ENCODE measurements at regions not wholly inside any gene's neighbourhood (a gene's known extent, or its start where the extent isn't known, plus 50 kb on each side); places are given as distances from the start of the nearest gene placed in this dataset.
"Not testable (repeated sequence)": the region's sequence is repeated elsewhere in the genome, so short reads cannot be mapped to it uniquely, and the experiment has no call there.

- DNase-seq: no peak
Observed at GRCh38 chr1:95793893-95794292, 559.9 kb downstream of the RWDD3 start.

GRCh38 chr1:95797761-95798160, 563.8 kb downstream of the RWDD3 start:
- DNase-seq: not testable (repeated sequence)

GRCh38 chr1:95806171-95806570, 572.2 kb downstream of the RWDD3 start:
- no peak for DNase-seq

DNA sequence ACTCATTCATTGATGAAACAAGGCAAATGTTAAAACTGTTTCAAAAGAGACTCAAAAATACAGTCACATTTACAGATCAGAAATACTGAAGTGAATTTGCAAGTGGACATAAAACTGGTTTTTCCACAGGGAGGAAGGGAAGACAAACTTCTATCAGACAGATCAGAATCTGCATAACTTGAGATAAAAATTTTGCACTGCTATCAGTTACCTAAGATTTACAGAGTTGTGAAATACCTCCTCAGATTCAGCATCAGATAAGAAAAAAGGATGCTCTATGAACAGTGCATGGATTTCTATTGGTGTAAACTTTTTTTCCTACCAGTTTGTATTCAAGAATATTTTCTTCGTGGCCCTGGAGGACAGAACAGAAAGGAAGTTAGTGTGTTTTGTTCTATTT, 575.4 kb downstream of the RWDD3 start:
- DNase-seq: no peak

DNA sequence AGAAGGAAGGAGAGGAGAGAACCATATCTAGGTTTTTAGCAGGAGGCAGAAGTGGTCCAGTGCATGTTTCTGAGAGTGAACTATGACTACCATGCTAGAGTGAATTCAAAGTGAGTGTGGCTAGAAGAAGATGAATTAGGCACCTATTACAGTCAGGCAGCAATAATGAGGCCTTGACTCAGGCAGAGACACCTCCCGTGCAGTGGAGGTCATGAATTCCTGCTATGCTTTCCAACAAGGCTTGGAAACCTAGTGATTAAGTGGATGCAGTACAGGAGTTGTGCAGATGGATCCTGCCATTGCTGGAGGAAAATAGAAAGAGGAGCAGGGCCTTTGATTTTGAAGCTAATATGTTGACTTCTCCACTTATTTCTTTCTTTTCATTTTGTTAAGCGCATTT, 581.5 kb downstream of the RWDD3 start:
- no peak for DNase-seq

GRCh38 chr1:95829556-95829955, 595.5 kb downstream of the RWDD3 start:
- DNase-seq: no peak

- no peak for DNase-seq
Observed at GRCh38 chr1:95832370-95832769, 598.4 kb downstream of the RWDD3 start.

DNA sequence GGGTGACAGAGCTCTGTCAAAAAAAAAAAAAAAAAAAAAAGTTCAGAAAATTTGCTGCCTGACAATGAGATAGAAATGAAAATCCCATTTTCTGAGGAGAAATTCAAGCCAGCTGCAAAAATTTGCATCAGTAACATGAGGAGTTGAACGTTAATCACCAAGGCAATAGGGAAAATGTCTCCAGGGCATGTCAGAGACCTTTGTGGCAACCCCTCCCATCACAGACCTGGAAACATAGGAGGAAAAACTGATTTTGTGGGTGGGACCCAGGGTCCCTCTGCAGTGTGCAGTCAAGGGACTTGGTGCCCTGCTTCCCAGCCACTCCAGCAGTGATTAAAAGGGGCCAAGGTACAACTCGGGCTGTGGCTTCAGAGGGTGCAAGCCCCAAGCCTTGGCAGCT, 615.4 kb downstream of the RWDD3 start:
- no peak for DNase-seq

- DNase-seq: no peak
Observed at GRCh38 chr1:95850165-95850649, 616.2 kb downstream of the RWDD3 start.

GRCh38 chr1:95850763-95851162, 616.8 kb downstream of the RWDD3 start:
- DNase-seq: no peak

GRCh38 chr1:95852483-95853070, 618.6 kb downstream of the RWDD3 start:
- DNase-seq: no peak

GRCh38 chr1:95854457-95854856, 620.4 kb downstream of the RWDD3 start:
- no peak for DNase-seq

DNA sequence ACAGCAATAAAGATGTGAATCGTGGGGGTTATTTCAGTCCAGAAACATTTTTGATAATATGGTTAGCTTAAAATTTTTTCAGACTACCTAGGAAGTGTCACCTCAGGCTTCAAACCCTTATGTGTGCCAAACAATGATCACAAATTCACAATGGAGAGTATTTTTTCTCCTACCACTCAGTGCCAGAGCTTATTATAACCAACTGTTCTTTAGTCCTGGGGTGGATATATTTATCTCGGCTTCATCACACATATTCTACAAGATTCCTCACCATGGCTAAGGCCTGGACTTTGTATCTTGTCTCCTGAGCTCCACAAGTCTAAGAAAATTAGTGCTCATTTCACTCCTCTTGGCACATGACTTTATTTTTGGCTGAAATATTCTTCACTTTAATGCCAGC, 629.1 kb downstream of the RWDD3 start:
- no peak for DNase-seq

DNA sequence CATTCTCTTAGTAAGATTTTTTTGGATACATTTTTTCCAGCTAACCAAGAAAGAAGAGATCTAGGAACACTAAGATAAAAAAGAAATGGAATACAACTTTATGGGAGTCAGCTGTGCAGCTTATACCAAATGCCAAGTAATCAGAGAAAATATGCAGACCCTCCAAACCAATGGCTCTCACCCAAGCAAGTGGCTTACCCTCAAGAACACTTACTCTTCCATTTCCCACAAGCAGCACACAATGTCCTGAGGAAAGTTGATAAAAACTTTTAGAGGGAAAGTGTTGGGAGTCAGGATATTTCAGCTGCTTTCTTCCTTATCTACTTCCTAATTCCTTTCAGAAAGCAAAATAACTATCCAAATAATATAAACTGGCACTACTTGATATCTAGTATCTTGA, 631.8 kb downstream of the RWDD3 start:
- DNase-seq: no peak

DNA sequence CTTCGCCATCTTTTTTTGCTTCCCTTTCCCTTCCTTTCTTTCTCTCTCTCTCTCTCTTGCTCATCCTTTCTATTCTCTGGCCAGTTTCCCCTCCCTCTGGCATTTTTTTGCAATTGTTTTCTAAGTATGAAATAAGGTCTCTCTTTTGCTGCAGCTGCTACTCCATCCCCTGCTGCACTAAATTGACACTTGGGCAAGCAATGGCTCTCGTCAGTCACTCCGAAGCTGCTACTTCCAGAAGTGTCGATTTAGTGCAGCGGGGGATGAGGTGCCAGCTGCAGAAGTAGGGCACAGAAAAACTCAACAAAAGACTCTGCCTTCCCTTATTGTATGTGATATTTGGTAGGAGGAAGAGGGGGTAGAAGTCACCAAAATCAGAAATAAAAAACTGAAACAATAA, 642.3 kb downstream of the RWDD3 start:
- DNase-seq: no peak

DNA sequence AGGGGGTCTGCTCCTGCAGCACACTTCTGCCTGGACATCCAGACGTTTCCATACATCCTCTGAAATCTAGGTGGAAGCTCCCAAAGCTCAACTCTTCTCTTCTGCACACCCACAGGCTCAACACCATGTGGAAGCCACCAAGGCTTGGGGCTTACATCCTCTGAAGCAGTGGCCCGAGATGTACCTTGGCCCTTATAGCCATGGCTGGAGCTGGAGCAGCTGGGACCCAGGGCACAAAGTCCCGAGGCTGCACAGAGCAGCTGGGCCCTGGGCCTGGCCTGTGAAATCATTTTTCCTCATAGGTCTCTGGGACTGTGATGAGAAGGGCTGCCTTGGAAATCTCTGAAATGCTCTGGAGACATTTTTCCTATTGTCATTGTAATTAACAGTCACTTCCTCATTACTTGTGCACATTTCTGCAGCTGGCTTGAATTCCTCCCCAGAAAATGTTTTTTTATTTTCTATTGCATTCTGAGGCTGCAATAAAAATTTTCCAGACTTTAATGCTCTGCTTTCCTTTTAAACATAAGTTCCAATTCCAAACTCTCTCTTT, 645.6 kb downstream of the RWDD3 start:
- DNase-seq: no peak

DNA sequence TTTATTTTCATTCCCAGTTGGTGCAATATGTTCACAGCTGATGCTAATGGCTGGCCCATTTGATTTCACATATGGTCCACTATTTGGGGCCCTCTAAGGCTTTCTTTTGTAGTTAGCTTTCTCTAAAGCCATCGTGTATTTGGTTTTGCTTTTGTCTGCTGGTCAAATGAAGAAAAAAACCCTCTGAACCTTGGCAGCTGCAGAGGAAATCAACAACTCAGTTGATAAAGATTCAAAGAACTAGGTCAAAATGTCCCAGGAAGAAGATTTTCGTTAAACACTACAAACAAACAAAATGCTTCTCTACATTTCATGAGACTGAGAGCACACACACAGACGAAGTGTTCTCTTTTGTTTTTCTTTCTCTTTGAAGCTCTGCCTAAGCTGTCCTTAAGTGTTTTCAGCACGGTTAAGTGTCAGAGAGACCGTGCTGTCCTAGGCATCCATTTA, 655.0 kb downstream of the RWDD3 start:
- DNase-seq: no peak

- no peak for DNase-seq
Observed at GRCh38 chr1:95889400-95889799, 655.4 kb downstream of the RWDD3 start.

GRCh38 chr1:95893921-95894320, 659.9 kb downstream of the RWDD3 start:
- no peak for DNase-seq

DNA sequence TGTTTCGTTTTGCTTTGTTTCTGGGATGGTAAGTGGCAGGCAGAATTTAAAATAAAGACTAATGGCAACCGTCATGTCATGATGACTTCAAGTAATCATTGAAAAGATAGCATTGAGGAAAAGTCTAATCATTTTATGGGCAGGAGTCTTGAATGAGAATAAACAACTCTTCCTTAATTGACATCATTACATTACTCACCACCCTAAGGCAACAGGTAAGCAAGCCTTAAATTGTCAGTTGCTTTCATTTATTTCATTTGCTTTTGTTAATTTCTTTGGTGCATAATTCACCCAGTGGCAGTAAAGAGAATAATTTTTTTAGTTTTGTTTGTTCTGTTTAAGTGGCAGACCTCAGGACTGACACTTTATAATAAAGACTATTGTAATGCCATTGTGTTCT, 669.0 kb downstream of the RWDD3 start:
- DNase-seq: no peak

DNA sequence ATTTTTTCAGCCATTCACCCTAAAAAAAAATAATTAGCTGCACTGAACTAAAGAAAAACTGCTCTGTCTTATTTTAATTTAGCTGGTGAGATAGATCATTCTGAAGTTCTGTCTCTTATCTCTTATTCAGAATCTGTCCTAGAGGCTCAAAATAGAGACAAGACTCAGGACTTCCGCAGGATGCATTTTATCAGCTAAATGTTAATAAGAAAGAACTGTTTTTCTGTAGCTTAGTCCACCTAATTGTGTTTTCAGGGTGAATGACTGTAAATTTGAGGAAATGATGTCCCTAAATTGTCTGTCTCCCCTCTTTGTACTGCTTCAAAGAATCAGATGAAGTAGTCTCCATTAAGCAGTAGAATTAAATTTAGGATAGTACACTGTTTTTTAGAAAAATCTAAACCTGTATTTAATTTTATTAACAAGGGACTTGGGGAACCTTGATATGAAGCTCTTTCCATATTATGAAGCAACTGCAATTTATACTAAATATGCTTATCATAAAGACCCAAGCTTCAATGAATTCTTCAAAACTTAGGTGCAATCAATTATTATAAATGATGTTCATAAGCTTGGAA, 671.9 kb downstream of the RWDD3 start:
- DNase-seq: no peak

GRCh38 chr1:95911739-95912138, 677.7 kb downstream of the RWDD3 start:
- not testable (repeated sequence) for DNase-seq

DNA sequence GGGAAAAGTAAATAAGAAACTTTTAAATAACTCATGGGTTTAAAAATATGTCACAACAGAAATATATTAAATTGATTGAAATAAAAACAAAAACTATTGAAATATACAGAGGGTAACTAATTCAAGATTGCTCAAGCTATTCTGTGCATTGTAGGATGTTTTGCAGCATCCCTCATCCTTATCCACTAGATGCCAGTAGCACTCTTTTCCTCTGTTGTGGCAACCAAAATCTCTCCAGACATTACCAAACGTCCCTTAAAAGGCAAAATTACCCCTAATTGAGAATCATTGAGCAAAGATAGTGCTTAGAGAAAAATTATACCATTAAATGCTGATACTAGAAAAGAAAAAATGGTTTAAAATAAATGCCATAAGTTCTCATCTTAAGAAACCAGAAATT, 682.6 kb downstream of the RWDD3 start:
- DNase-seq: no peak

GRCh38 chr1:95924684-95925083, 690.7 kb downstream of the RWDD3 start:
- DNase-seq: no peak

- DNase-seq: no peak
Observed at GRCh38 chr1:95926331-95926730, 692.3 kb downstream of the RWDD3 start.
